ACHN (cell line): ENCODE measurements at regions not wholly inside any gene's neighbourhood (a gene's known extent, or its start where the extent isn't known, plus 50 kb on each side); places are given as distances from the start of the nearest gene placed in this dataset.
"Not testable (repeated sequence)": the region's sequence is repeated elsewhere in the genome, so short reads cannot be mapped to it uniquely, and the experiment has no call there.

ENCODE experiments used
- DNase-seq: peaks from one replicate; pipeline ENCODE4 v3.0.0-alpha.2; 2015
- in situ Hi-C: cut with HindIII; loops from 2 replicates; pipeline ENCODE4 v1.10.0; 2017; ENCODE audit warnings: low sequenced_read_pairs, low pct_ligation_motif_present, low pct_unique_long_range_greater_than_20kb

GRCh38 chr2:215662715-215663114 lies 226.8 kb upstream of the FN1 start:
- DNase-seq, result no peak
- in situ Hi-C loops, result no loop called here

- in situ Hi-C loops, result no loop called here
- DNase-seq, result peak; percentile 99
These were observed 224.8 kb upstream of the FN1 start for GRCh38 chr2:215660687-215661086.

- in situ Hi-C loops, result no loop called here
- DNase-seq, result no peak
These were observed 223.8 kb upstream of the FN1 start for GRCh38 chr2:215659650-215660049.

- in situ Hi-C loops, result no loop called here
- DNase-seq, result no peak
These were observed 222.9 kb upstream of the FN1 start for GRCh38 chr2:215658635-215659305.

- peak; percentile 66 for DNase-seq
- in situ Hi-C loops, result no loop called here
These were observed 222.0 kb upstream of the FN1 start for GRCh38 chr2:215657844-215658243.

- DNase-seq, result no peak
- in situ Hi-C loops, result no loop called here
These were observed 218.4 kb upstream of the FN1 start for GRCh38 chr2:215654148-215654819.

- in situ Hi-C loops, result no loop called here
- DNase-seq, result no peak
These were observed 217.6 kb upstream of the FN1 start for GRCh38 chr2:215653344-215654030.

- in situ Hi-C loops, result no loop called here
These were observed 216.5 kb upstream of the FN1 start for GRCh38 chr2:215652388-215652787.

GRCh38 chr2:215651412-215651811 lies 215.5 kb upstream of the FN1 start:
- no peak for DNase-seq
- in situ Hi-C loops, result no loop called here

More at GRCh38 chr2:215652388-215652787, 216.5 kb upstream of the FN1 start:
- DNase-seq, result no peak

- in situ Hi-C loops, result no loop called here
- DNase-seq, result no peak
These were observed 208.5 kb upstream of the FN1 start for GRCh38 chr2:215644233-215644897.

- no peak for DNase-seq
- in situ Hi-C loops, result no loop called here
These were observed 202.8 kb upstream of the FN1 start for GRCh38 chr2:215638687-215639086.

- no peak for DNase-seq
- in situ Hi-C loops, result no loop called here
These were observed 201.8 kb upstream of the FN1 start for GRCh38 chr2:215637651-215638050.

GRCh38 chr2:215636816-215637215 lies 200.9 kb upstream of the FN1 start:
- in situ Hi-C loops, result no loop called here
- DNase-seq, result no peak

- no peak for DNase-seq
- in situ Hi-C loops, result no loop called here
These were observed 199.9 kb upstream of the FN1 start for GRCh38 chr2:215635788-215636139.

- in situ Hi-C loops, result no loop called here
- no peak for DNase-seq
These were observed 199.4 kb upstream of the FN1 start for GRCh38 chr2:215635071-215635787.

- DNase-seq, result no peak
- in situ Hi-C loops, result no loop called here
These were observed 197.5 kb upstream of the FN1 start for GRCh38 chr2:215633360-215633759.

GRCh38 chr2:215631696-215632095 lies 195.8 kb upstream of the FN1 start:
- in situ Hi-C loops, result no loop called here
- no peak for DNase-seq

GRCh38 chr2:215630796-215631195 lies 194.9 kb upstream of the FN1 start:
- in situ Hi-C loops, DNase-seq: not testable (repeated sequence)

GRCh38 chr2:215627771-215628170 lies 191.9 kb upstream of the FN1 start:
- in situ Hi-C loops, result no loop called here
- DNase-seq, result no peak
